A673 (cell line): ENCODE measurements at regions not wholly inside any gene's neighbourhood (a gene's known extent, or its start where the extent isn't known, plus 50 kb on each side); places are given as distances from the start of the nearest gene placed in this dataset.

ENCODE experiments used
- EZH2 ChIP-seq: fragments of 200-600 bp; sonication (generic); IDR thresholded peaks from 2 replicates; pipeline ENCODE4 v1.6.1; 2017; ENCODE audit warnings: borderline replicate concordance, low read depth, mild to moderate bottlenecking, mixed read lengths, antibody characterized with exemption, low read length; ENCODE audit not compliant: poor library complexity, severe bottlenecking
- TF ChIP-seq, protein P1 (sequence below): fragments of 300-800, 200-600 bp; sonication (generic); conservative IDR thresholded peaks from 2 replicates; pipeline ENCODE4 v1.5.1; 2017; ENCODE audit warnings: low read depth, mild to moderate bottlenecking, antibody characterized with exemption, low read length, moderate library complexity, mixed read lengths

DNA sequence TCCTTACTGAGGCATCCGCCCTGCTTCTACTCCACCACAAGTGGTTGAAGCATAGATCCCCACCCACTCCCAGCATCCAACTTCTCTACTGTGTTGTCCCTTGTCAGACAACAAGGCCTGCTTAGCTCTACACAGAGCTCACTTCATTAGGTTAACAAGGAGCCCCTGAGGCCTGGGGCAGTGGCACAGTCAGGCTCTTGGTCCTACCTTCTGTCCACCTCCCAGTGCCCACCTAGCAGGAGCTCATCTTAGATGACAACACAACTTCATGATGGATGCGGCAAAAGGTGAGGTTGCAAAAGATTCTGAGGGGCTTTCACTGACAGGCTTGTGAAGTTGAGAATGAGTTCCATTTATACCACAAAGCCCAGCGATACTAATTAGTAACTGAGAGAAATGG, 432.0 kb upstream of the CDH5 start:
- TF ChIP-seq, protein P1, sequence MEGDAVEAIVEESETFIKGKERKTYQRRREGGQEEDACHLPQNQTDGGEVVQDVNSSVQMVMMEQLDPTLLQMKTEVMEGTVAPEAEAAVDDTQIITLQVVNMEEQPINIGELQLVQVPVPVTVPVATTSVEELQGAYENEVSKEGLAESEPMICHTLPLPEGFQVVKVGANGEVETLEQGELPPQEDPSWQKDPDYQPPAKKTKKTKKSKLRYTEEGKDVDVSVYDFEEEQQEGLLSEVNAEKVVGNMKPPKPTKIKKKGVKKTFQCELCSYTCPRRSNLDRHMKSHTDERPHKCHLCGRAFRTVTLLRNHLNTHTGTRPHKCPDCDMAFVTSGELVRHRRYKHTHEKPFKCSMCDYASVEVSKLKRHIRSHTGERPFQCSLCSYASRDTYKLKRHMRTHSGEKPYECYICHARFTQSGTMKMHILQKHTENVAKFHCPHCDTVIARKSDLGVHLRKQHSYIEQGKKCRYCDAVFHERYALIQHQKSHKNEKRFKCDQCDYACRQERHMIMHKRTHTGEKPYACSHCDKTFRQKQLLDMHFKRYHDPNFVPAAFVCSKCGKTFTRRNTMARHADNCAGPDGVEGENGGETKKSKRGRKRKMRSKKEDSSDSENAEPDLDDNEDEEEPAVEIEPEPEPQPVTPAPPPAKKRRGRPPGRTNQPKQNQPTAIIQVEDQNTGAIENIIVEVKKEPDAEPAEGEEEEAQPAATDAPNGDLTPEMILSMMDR: no peak
- TF ChIP-seq EZH2: no peak
